HUDEP-2 (cell line): ENCODE measurements at regions not wholly inside any gene's neighbourhood (a gene's known extent, or its start where the extent isn't known, plus 50 kb on each side); places are given as distances from the start of the nearest gene placed in this dataset.

Source experiments
- DNase-seq, 76 experiments: peaks; one replicate each; lab custom pipeline; 2025; ENCODE audit not compliant: unreplicated experiment in 76 of 76; lab: John Stamatoyannopoulos, UW

DNA sequence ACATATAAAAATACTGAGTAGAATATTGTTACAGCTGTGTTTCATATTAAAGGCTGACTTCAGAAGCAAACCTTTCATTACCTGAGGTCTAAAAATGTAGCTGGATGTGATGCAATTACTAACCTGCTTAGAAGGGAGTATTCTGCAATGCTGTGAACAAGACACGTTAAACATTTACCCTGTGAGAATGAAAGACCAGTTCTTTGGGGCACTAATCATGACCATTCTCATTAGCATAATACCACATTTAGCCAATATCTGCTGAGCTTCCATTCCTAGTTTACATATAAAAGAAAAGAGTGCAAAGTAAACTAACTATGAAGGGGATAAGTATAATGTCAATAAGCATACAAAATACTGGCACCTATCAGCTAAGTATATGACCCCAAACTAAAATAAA lies 784.0 kb upstream of the KLHL29 start:
- DNase-seq = no peak

DNA sequence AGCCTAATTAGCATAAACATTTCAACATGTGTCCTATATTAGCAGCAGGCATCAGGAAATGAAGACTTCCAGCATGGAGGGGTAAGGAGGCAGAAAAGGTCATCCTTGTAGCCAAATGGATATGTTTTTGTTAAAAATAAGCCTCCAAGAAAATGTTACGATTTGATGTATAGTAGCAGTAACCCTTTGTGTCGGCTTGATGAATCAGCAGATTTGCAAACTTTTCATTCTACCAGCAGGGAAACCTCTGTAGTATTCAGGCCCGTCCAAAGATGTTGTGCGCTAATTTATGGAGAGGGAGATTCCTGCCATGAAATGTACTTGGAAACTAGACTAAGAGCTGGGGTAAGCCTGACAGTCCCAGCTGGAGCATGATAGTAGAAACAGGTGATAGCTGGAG lies 780.8 kb upstream of the KLHL29 start:
- no peak for DNase-seq

DNA sequence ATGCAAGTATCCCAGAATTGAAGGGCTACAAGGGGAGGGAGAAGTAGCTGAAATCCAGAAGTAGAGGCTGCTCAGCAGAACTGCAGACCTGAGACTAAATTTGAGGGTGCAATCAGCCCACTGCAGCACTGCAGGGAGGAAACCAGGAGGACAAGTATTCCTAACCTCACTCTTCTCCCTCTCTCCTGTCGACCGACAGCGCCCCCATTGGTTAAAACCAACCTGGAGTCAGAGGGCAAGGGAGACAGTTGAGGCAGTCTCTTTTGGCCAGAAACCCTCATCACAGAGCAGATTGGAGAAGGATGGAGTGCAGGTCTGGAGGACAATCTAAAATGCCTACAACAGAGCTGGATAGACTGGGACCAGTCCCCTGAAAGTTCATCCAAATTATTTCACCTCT lies 768.9 kb upstream of the KLHL29 start:
- DNase-seq = no peak

DNA sequence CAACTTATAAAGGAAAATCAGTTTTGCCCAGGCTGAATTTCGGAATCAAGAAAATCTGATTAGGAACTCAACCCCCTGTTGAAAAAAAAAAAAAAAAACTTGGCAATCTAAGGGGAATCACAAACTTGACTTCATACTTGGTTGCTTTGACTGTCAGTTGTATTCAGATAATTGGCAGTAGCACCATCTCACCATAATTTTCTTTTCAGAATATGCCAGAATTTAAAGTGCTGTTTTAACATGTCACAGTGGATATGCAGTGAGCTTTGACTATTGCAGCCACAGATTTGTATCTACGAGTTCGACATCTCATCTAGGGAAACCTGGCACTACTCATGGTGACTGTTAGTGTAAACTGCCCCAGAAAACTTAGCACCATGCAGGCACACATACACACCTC lies 761.4 kb upstream of the KLHL29 start:
- no peak for DNase-seq

DNA sequence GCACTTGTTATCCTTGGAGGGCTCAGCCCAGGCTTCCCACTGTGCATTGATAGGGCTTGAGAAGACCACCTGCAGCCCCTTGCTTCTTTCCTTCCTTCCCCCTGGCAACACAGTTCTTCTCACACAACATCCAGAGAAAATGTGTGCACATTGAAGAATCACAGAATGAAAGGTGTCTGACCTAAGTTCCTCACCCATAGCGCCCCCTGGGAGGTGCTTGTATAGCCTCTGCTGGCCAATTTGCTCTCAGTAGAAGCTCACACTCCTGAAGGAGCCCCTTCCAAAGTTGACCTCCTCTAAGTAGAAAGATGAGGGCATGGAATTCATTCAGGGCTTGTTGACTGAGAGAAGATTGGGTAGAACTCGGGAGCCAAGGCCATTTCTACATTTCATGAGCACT lies 758.4 kb upstream of the KLHL29 start:
- DNase-seq = no peak

DNA sequence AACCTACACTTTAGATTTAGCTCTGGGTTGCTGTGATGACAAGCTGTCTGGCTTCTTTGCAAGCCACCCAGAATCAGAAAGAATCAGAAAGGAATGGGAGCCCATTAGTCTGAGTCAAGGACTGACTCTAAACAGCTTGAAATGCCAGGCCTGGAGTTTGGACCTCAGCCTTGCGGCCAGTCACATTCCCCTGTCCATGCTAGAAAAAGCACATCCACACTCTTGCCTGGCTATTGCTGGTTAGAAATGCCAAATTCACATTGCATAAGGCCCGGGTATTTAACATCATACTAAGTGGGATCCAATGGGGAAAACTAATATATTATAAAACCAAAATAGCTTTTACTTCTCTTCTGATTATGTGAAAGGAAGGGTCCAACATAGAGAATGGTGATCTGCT lies 756.8 kb upstream of the KLHL29 start:
- DNase-seq = no peak

DNA sequence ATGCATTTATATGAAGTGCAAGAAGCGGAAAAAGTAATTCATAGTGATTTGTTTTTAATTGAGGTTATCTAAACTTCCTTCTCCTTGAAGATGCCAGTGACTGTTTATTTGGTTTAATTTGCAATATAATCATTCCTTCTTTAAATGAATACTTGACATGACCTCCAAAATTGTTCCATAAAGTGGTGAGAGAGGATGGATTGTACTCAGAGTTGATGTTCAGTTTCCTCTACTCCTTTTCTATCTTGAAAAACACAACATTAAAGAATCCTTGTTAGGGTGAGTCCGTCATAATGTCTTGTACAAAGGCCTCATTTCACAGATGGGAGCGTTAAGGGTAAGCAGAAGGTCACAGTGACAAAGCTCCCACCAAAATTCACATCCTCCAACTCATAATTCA lies 756.1 kb upstream of the KLHL29 start:
- DNase-seq = no peak

DNA sequence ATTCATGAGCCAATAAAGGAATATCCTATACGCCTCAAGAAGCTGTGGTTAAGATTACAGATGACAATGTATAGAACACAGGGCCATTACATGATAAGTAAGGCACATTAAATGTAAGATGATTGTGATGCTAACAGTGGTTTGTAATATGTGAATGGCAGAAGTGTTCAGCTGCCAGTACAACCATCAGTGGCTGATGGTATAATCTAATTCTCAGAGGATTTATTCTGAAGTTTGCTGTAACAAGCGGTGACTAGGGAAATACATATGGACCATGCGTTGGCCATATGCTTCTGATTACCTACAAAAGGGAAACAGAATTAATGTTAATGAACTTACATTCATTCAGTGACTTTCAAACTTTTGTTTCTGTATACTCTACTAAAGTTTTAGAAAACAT lies 750.8 kb upstream of the KLHL29 start:
- no peak for DNase-seq

DNA sequence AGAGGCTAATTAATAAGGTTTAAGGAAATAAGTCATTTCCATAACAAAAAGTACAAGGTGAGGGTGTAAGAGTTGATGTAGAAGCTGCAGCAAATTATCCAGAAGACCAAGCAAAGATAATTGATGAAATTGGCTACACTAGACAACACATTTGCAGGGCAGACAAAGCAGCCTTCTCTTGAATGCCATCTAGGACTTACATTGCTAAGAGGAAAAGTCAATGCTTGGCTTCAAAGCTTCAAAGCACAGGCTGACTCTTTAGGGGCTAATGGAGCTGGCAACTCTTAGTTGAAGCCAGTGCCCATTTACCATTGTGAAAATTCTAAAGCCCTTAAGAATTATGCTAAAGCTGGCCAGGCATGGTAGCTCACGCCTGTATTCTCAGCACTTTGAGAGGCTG lies 728.6 kb upstream of the KLHL29 start:
- no peak for DNase-seq

DNA sequence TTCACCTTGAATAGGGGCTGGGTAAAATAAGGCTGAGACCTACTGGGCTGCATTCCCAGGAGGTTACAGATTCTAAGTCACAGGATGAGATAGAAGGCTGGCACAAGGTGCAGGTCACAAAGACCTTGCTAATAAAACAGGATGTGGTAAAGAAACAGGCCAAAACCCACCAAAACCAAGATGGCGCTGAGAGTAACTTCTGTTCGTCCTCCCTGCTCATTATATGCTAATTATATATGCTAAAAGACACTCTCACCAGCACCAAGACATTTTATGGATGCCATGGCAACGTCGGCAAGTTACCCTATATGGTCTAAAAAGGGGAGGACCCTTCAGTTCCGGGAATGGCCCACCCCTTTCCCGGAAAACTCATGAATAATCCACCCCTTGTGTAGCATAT lies 711.5 kb upstream of the KLHL29 start:
- DNase-seq = no peak

DNA sequence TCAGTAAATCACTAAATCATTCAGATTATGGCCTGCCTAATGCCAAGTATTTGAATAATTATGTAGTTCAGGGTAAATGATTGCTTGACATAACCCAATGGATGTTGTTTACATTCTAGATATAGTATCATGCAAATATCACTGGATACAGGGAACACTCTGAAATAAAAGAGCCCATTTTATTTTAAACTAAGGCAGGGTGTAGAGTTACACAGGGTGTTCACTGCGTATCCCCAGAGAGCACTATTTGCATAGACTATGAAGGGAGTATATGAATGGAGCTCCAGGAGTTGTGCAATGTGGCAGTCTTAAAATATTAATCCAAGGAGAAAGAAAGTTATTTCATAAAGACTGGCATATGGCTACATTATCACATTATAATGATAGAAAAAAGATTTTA lies 701.1 kb upstream of the KLHL29 start:
- DNase-seq = no peak

DNA sequence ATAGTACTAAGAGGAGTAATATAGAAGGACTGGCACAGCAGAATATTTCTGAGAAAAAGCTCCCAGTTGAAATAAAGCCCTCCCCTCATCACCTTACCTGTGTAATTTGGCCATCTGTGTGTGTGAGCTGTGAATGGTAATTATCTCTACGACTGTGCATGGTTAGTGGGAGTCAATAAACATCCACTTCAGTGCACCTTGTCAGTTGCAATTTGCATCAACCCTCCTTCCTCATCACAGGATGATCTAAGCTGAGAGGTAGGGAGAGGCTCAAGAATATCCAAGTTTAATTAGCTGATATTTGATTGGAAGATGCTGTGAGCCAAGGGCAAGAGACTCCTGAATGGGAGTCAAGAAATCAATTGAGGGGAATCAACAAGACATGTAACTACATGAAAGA lies 694.9 kb upstream of the KLHL29 start:
- no peak for DNase-seq

DNA sequence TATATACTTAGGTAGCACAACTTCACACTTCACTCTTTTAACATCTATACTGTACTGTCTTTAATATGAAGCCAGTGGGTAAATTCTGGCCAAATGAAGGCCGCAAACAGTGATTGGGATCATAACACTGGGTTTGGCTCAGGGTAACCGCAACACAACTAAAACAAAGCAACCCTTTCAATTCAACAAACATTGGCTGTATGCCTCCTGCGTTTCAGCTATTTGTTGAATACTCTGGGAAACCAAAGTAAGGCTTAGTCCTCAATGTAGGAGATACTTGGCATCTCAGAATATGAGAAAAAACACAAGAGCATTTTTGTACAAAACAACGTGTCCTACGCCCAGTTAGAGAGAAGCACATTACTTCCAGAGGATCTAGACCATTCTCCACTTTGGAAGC lies 693.3 kb upstream of the KLHL29 start:
- no peak for DNase-seq

DNA sequence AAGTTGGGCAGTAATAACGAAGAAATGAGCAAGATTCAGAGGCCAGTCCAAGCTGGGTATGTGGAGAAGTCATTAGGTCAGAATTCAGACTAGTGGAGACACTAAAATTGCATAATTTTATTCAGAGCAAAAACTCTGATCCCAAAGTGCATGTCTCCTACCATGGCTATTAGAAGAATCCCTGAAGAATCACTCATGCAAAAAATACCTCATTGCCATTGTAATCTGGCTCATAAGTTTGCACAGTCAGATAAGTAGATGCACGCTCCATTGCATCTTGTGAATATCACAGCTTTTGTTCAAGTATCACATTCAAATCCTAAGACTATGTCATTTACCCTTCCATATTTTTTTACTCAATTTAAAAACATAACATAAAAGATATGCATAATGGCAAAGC lies 692.2 kb upstream of the KLHL29 start:
- DNase-seq = no peak

DNA sequence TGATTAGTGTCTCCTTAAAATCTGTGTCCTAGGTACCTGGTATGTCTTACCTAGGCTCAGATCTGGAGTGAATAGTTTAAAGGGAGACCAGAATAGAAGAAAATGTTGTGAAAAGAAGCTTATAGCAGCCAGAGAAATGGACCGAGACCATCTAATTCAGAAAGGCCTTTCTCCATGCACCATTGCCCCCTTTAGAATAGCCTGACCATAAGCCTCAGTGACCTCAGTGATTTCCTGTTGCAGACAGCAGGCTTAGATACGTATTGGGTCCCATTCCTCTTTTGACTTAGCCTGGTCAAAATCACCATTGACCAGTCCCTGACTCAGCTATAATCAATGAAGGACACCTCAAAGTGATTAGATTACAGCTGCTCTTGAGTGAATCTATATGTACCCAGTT lies 690.7 kb upstream of the KLHL29 start:
- DNase-seq = no peak

DNA sequence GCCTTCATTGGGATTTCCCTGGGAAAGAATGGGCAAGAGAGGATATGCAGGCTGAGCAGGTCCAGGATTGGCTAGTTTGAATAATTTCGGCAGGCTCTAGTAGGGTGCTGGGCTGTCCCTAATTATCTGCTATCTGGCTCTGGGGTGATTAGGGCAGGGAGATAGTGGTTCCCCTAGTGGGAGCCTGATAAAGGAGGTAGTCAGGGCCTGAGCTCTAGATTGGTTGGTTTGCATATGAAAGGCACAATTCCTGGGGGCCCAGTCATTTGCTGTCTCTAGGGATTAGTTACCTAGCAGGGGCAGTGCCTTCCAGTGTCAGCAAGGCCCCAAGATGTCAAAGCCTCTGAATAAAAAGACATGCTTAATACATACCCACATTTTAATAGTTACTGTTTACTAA lies 690.1 kb upstream of the KLHL29 start:
- no peak for DNase-seq

DNA sequence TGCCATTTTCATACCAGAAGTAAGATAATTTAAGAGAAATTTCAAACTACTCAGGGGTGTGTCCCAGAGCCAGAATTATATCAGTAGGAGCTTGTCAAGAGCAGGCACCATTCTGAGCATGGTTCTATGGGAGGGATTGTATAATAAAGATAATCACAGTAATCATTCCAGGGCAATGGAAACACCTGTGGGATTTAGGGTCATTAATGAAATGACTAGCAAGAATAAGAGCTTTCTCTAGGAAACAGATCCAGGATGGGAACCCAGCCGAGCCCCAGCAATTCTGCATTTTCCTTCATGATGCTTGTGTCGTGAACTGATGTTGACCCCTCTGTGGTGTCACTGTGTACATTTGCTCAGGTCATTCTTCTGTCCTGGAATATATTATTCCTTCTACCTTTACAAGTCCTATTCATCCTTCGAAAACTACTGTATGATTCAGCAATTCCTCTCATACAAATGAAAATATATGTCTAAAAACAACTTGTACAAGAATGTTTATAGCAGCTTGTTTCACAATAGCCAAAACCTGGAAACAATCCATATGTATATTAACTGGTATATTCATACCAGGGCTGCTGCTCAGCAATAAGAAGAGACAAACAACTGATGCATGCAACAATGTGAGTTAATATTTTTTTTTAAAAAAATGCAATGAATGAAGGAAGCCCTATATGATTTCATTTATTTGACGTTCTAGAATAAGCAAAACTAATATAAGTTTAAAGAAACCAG lies 687.8 kb upstream of the KLHL29 start:
- DNase-seq = no peak

DNA sequence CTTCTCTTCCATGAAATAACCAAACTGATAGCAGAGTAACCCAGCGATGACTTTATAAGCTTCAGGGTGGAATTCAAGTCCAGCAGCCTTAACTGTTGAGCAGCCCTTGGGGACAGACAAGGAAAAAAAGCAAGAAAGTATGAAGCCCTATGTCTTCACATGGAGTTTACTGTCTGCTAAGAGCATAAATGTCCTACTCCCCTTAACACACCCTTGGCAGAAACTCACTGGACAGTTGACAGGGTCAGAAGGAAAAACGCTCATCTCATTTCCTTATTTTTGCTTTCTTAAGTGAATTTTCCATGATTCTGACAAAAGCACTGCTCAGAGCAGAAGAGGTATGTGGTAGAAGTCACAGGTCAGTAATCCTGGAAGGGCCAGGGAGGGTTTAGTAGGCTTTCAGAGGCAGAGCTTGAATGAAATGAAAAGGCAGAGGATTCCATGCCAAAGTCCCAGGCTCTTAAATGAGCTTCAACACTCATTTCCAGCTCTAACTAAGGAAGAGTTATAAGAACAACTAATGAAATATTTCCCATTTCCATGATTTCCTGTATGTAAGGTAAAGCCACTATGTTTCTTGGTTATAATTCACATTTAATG lies 683.3 kb upstream of the KLHL29 start:
- no peak for DNase-seq

DNA sequence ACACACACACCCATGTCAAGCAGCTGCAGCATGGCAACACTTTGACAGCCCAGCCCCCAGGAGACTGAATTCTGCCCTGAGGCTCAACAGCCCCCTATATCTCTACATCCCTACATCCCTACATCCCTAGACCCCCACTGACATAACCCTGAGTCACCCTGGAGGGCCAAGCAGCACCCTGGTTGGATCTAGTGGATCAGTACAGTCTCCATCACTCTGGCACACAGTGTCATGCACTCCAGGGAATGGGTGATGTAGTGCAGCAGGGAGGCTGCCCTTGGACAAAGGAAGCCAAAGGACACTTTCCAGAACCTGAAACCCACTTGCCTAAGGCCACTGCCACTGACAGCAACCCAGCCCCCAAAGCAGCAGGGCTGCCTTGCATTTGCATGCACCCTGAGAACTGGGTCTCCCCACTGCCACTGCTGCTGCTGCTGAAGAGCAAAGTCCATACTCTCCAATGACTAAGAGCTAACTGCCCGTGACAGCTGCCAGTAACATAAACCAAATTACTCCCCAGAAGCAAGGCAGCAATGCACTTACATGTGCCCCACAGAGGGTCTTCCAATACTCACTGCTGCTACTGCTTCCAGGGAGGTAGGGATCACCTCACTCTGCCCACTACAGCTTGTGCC lies 681.6 kb upstream of the KLHL29 start:
- no peak for DNase-seq

DNA sequence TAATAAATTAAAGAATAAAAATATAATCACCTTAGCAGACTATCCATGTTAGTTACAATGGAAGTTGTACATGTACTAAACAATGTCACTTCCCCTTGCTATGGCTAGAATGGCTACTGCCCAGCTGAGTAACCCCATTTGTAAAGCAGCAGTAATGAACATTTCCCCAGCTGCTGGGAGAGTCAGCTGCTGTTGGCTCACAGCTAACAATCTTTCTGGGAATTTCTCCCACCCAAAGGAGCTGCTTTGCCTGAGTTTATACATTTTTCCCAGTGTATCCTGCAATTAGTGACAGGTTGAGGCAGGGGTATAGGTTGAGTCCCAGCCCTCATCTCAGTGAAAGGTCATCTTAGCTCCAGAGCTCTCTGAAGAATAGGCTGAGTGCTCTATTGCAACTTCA lies 665.6 kb upstream of the KLHL29 start:
- no peak for DNase-seq

DNA sequence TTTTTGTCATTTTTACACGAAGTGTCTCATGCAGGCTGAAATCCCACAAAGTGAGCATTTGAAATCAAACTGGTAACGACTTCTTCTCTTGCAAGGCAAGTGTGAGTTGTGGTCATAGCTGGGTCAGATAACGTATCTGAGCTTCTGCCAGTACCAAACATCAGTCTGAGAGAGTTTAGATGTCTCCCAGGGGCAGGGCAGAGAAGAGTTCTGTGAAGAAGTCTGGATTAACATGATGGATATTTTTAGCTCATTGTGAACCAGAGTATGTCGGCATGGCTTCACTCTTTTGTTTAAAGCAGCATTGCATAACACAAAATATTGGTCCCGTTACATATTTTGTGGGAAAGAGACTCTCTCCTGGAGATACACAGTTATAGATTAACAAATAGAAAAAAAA lies 655.5 kb upstream of the KLHL29 start:
- DNase-seq = no peak

DNA sequence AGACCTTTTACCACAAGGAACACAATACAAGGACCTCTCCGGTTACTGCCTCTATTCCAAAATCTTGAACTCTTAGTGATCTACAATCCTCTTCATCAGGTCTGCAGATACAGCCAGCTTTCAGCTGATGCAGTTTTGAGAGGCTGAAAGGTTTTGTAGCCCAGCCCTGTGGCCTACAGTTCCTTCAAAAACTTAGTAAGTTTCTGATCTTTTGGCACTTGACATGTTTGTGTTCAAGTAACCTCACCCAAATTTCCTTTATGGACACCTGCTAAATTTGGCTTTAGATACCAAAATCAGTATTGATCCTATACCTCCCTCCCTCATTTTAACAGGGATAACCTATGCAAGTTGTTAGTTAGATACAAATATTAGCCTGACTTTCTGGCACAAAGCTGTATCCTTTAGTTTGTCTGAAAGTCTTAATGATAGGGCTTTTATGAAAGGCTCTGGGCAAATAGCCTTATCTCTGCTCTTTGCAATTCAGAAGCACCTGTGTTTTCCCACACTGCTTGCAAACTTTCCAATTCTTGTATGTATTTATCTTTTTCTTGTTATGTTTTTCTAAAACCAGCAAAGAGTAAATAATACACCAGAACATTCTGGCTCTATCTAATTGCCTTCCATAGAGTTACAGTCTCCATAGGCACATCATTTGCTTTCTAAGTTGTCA lies 650.5 kb upstream of the KLHL29 start:
- no peak for DNase-seq
